Vagina (tissue), 2 donors: ENCODE measurements at regions not wholly inside any gene's neighbourhood (a gene's known extent, or its start where the extent isn't known, plus 50 kb on each side); places are given as distances from the start of the nearest gene placed in this dataset.

Experiments
- CTCF ChIP-seq, 3 experiments: fragments of 450-650 bp in 2 of 3; fragments of 200-600 bp in 1 of 3; sonication (generic) in 1 of 3; IDR thresholded peaks; one replicate each; pipeline ENCODE4 v1.5.1; 2017 to 2019; ENCODE audit warnings: antibody characterized with exemption in 3 of 3, mild to moderate bottlenecking in 2 of 3, moderate library complexity in 2 of 3
- POLR2A ChIP-seq, 2 donors: fragments of 450-650 bp; IDR thresholded peaks; one replicate each; pipeline ENCODE4 v1.6.1; 2017; ENCODE audit warnings: antibody characterized with exemption in 2 of 2, mild to moderate bottlenecking in 2 of 2, moderate library complexity in 2 of 2
- POLR2AphosphoS5 ChIP-seq, 2 donors: sonication (generic); formaldehyde crosslinking; IDR thresholded peaks; one replicate each; pipeline ENCODE4 v1.9.0; 2017; ENCODE audit warnings: antibody characterized with exemption in 2 of 2, mild to moderate bottlenecking in 2 of 2, low read depth in 1 of 2; ENCODE audit not compliant: insufficient read depth in 1 of 2

GRCh38 chr2:61658841-61659780, 121.0 kb upstream of the XPO1 start:
- TF ChIP-seq CTCF (IDR thresholded peaks at IDR 0.05) (peak in 1 of 3 experiments; percentile 16), POLR2A (IDR thresholded peaks at IDR 0.05) (no peak), POLR2AphosphoS5 (IDR thresholded peaks at IDR 0.05; ENCODE audit: insufficient read depth in 1 of 2, low read depth in 1 of 2) (no peak)
